GM21447 (cell line): ENCODE measurements at regions not wholly inside any gene's neighbourhood (a gene's known extent, or its start where the extent isn't known, plus 50 kb on each side); places are given as distances from the start of the nearest gene placed in this dataset.
"Not testable (repeated sequence)": the region's sequence is repeated elsewhere in the genome, so short reads cannot be mapped to it uniquely, and the experiment has no call there.

Experiments
- ATAC-seq: cut with Tn5 transposase; IDR thresholded peaks from one replicate; pipeline ENCODE4 v1.9.1; 2021; ENCODE audit not compliant: unreplicated experiment

DNA sequence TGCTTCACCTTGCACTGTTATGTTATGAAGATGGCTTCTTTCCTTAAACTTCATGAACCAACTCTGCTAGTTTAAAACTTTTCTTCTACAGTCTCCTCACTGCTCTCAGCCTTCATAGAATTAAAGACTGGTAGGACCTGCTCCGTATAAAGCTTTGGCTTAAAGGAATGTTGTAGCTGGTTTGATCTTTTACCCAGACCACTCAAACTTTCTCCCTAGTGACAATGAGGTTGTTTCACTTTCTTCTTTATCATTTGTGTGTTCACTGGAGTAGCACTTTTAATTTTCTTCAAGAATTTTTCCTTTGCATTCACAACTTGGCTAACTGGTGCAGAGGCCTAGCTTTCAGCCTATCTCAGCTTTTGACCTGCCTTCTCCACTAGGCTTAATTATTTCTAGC is 316.4 kb upstream of the RNF32 start:
- ATAC-seq, result no peak

DNA sequence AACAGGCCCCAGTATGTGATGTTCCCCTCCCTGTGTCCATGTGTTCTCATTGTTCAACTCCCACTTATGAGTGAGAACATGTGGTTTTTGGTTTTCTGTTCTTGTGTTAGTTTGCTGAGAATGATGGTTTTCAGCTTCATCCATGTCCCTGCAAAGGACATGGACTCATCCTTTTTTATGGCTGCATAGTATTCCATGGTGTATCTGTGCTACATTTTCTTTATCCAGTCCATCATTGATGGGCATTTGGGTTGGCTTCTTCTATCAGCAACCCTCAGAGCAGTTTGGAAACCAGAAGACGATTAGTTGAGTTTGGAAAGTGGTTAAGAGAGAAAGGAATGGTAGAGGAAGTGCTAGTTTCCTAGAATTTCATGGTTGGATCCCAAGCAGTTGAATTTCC is 319.1 kb upstream of the RNF32 start:
- ATAC-seq, result not testable (repeated sequence)

- no peak for ATAC-seq
Measured at GRCh38 chr7:156318926-156319325, 321.6 kb upstream of the RNF32 start.

DNA sequence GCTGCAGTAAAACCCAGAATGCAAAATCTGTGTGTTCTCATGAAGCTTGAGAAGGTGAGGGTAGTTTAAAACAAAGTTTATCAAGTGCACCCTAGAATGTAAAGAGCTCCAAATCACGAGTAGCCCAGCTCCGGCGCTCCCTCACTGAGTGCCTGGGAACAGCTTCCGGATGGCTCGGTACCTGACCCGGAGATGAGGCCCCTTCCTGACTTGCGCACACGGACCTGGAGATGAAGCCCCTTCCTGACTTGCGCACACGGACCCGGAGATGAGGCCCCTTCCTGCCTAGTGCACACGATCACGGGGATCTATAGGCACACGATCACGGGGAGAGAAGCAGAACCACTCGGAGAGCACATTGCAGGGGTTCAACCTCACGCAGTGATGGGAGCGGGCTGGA is 322.1 kb upstream of the RNF32 start:
- no peak for ATAC-seq

DNA sequence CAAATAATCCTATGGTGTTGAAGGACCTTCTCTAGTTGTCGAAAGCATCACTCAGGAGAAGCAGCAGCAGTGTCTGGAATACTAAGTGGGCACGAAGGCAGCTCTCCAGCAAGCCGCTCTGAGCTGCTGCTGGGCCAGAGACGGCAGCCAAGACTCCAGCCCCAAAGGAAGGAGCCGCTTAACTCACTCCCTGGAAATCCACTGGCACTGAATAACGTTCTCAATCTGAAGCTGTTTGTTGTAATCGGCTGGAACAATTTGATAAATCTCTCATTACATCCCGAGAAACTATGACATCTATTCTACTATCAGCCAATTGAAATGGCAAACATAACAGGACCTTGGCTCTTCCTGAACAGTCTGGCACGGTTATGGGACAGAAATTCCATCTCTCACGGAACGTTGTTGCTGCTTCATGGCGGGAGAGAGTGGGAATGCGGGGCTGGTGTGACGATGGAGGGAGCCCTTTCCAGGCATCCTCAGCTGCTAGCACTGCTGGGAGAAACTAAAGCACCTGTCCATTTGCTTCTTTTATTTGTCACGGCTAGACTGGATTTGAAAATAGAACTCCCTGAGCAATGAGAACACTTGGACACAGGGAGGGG is 331.5 kb upstream of the RNF32 start:
- ATAC-seq, result no peak

DNA sequence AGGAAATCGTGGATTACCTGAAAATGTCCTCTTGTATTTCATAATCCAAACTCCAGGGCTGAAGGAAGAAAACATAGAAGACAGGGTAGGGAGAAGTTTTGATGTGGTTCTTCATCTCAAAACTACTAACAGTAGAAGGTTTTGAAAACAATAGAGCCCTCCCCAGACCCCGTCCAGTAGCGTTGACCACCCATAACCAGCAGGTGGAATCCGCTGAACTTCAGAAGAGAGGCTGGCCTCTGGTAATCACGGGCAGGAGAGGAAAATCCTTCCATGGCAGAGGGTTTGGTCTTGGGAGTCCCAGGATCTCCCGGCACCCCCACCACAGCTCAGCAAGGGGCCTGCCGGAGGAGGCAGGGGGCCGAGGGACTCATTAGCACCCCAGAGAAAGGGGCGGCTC is 333.4 kb upstream of the RNF32 start:
- ATAC-seq, result no peak

GRCh38 chr7:156305351-156305750 is 335.2 kb upstream of the RNF32 start:
- no peak for ATAC-seq

- ATAC-seq, result no peak
Measured at GRCh38 chr7:156282816-156283215, 357.8 kb upstream of the RNF32 start.

- ATAC-seq, result no peak
Measured at GRCh38 chr7:156279635-156280034, 360.9 kb upstream of the RNF32 start.

- ATAC-seq, result no peak
Measured at GRCh38 chr7:156275292-156275691, 365.3 kb upstream of the RNF32 start.

- ATAC-seq, result no peak
Measured at GRCh38 chr7:156274557-156274956, 366.0 kb upstream of the RNF32 start.

GRCh38 chr7:156261581-156261980 is 379.0 kb upstream of the RNF32 start:
- no peak for ATAC-seq

DNA sequence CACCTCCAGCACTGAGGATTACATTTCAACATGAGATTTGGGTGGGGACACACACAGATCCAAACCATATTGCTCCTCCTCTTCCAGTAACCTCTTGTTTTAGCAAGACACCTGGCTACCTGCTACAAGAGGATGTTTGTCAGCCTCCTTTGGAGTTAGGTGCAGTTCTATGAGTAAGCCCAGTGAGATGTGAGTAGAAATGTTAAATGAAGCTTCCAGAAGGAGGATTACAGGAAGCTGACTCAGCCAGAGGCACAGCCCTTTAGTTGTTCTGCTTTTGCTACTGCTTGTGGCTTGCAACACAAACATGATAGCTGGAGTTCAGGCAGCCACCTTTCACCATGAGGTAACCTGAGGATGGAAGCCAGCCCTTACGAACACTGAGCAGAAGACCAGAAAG is 382.7 kb upstream of the RNF32 start:
- no peak for ATAC-seq

DNA sequence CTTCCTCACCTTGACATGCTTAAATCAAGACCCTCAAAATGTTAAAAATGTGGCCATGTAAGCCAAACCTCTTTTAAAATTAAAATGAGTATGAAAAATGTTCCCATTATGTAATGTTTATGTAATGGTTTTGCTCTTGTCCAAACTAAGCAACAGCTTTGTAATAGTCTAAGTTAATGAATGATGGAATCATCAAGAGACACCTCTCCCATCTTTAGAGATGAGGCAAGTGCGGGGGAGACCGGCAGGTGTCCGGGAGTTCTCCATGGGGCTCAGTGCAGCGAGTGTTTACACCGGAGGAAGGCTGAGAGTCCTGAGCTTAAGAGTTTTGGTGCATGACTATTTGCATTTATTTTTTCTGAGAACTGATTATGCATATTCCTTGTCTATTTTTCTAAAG is 384.9 kb upstream of the RNF32 start:
- no peak for ATAC-seq

DNA sequence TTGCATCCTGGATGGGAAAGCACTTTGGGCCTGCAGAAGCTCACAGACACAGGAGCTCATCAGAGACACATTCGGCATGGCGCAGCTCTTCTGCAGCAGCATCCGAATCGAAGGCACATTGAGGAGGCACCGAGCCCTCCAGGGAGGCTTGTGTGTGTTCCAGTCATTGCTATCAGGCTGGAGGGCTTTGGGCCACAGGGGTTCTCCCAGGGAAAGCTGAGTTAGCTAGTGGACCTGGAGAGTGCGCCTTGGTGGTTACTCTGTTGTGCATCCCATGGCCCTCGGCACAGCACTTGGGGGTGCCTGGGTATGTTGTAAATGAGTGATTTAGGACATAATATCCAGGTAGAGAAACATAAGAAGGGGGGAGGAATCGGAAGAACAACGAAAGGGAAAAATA is 388.7 kb upstream of the RNF32 start:
- ATAC-seq, result no peak

GRCh38 chr7:156240532-156240931 is 400.0 kb upstream of the RNF32 start:
- ATAC-seq, result no peak

DNA sequence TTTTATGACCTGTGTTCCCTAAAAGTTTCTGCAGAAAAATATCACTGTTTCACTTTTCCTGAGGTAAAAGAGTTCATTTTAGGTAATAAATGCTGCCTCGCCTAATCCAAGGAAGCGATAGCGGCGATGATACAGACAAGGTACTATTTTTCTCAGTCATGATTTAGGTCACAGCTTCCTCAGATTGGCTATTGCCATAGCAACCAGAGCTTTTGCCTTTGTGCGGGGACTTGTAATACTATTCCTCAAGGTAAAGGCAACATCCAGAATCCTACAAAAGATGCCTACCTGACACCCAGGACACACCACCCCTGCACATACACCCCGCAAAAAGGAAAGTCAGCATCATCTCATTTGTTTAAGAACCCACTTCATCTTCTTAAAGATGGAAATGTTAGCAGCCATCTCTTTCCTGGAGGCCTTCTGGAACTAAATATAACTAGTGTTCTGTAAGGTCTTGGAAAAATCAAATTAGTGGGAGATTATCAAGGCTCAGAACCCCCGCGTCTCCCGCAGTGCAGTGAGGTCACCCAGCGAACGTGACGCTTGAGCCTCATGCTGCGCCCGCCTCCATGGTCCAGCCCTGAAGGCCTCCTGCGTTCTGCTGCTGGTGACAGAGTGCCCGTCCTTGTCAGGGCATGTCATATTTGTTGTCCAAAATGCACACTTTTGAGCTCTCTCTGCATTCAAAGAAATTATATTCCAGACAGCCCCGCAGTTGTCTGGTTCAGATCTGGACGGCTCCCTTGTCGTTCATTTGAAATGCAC is 402.0 kb upstream of the RNF32 start:
- no peak for ATAC-seq

DNA sequence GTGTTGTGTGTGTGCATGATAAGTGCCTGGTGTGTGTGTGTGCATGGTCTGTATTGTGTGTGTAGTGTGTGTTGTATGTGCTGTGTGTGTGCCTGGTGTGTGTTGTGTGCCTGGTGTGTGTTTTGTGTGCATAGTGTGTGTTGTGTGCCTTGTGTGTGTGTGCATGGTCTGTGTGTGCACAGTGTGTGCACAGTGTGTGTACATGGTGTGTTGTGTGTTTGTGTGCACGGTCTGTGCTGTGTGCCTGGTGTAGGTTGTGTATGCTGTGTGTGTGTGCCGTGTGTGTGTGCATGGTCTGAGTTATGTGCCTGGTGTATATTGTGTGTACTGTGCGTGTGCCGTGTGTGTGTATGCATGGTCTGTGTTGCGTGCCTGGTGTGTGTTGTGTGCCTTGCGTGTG is 403.0 kb upstream of the RNF32 start:
- no peak for ATAC-seq

DNA sequence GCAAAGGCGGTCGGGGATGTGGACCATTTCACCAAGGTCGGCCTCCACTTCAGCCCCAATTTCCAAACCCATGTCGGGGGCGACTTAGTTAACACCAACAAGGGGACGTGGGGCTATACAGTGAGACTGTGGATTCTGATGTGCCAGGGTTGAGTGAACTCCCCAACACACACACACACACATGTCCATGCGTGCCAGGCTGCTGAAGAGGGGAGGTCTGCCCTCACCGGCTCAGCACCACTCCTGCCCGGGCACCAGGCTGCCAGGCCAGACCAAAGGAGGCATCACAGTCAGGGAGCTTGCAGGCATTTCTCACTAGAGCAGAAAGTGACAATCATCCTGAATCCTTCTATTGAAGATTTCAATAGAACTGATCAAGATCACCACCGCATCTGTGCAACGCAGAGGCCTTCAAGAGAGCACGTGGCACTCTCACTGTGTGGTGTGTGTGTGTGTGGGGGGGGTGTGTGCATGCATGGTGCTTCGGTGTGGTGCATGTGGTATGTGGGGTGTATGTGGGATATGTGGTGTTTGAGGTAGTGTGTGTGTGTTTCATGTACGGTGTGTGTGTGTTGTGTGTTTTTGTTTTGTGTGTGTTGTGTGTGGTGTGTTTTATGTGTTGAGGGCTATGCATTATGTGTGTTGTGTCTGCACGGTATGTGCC is 403.5 kb upstream of the RNF32 start:
- no peak for ATAC-seq

DNA sequence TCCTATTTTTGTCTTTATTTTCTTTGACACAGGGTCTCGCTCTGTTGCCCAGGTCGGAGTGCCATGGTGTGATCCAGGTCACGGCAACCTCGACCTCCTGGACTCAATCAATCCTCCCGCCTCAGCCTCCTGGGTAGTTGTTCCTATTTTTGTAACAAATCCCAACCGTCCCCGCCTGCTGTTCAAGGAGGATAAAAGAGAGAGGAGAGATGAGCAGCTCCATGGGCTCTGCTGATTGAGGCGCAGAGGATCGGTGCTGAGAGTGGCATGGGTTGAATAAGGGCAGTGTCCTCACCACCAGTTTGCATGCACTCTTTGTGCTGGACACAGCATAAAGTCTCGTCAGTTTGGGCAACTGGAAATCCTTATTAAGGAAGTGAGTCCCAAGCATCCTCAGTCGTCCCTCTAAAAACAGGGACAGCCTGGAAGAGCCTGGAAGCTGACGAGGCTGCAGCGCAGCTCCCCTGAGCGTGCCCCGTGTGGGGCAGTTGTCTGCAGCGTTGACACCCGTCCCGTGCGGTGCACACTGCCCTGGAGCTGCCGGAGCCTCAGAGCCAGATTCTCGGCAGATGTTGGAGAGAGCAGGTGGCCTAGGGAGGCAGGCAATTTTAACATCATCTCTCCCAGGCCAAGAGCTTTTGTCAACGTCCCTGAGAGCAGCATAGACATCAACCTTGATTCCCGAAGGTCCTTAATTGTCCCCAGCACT is 404.2 kb upstream of the RNF32 start:
- ATAC-seq, result no peak

- ATAC-seq, result no peak
Measured at GRCh38 chr7:156234666-156235494, 405.7 kb upstream of the RNF32 start.
